Fibroblast of mammary gland (primary cell): ENCODE measurements at regions not wholly inside any gene's neighbourhood (a gene's known extent, or its start where the extent isn't known, plus 50 kb on each side); places are given as distances from the start of the nearest gene placed in this dataset.

Experiments
- DNase-seq: peaks from one replicate; pipeline ENCODE4 v3.0.0-alpha.2; 2010; ENCODE audit warnings: low read depth
- H3K4me3 ChIP-seq: 2 replicates; pipeline ENCODE4 v1.5.1; 2011; ENCODE audit warnings: low read depth, mild to moderate bottlenecking, low read length, moderate library complexity; ENCODE audit not compliant: control insufficient read depth
- TF ChIP-seq, protein P1 (sequence below): conservative IDR thresholded peaks from 2 replicates; pipeline ENCODE4 v1.5.1; 2011; ENCODE audit warnings: low read depth, low read length, inconsistent platforms; ENCODE audit not compliant: control insufficient read depth, insufficient read depth

- no peak overlapping the region for H3K4me3 ChIP-seq
- TF ChIP-seq, protein P1, sequence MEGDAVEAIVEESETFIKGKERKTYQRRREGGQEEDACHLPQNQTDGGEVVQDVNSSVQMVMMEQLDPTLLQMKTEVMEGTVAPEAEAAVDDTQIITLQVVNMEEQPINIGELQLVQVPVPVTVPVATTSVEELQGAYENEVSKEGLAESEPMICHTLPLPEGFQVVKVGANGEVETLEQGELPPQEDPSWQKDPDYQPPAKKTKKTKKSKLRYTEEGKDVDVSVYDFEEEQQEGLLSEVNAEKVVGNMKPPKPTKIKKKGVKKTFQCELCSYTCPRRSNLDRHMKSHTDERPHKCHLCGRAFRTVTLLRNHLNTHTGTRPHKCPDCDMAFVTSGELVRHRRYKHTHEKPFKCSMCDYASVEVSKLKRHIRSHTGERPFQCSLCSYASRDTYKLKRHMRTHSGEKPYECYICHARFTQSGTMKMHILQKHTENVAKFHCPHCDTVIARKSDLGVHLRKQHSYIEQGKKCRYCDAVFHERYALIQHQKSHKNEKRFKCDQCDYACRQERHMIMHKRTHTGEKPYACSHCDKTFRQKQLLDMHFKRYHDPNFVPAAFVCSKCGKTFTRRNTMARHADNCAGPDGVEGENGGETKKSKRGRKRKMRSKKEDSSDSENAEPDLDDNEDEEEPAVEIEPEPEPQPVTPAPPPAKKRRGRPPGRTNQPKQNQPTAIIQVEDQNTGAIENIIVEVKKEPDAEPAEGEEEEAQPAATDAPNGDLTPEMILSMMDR: no peak
Measured at GRCh38 chr13:88925954-88926353, 1254.8 kb downstream of the SLITRK5 start.

DNA sequence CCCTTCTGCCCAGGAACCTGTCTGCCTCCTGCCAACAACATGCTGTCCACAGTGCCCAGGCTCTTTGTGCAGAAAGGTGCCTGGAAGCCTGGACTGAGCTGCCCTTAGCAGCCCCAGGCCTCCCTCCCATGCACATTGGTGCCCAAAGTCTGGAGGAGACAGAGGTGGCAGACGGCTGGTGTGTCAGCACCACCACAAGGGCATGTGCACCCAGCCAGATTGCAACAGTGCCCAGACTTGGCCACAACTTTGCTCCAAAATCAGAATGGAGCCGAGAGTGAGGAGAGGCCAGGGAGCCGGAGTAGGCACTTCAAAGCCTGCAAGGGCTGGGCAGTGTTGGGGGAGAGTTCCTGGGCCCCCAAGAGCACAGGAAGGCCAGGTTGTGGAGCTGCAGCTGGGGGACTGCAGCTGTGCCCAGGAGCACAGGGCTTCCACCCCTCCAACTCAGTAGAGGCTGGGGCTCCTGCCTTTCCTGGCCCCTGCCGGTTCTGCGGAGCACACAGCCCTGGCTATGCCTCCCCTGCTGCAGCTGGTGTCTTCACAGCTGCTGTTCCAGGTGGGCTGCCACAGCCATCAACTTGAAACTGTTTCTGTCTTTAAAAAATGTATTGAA, 1255.8 kb downstream of the SLITRK5 start:
- no peak for DNase-seq
- TF ChIP-seq, protein P1: no peak
- no peak overlapping the region for H3K4me3 ChIP-seq

More at GRCh38 chr13:88925954-88926353, 1254.8 kb downstream of the SLITRK5 start:
- DNase-seq: no peak

DNA sequence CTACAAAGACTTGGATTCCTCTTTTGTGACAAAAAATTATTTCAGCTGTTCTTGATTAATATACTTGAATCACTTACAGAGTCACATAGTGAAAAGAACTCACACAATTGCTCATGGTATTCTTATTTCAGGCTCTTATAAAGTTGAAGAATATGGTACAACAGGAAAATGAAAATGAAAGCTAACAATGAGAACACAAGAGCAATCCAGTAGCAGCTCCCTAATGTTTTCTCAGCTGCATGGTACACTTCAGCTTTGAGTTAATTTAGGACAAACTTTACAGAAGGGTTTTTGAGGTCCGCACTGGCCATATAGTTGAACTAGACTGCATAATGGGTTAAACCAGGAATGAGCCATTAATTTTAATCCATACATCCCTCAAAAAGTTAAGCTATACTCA, 1261.8 kb downstream of the SLITRK5 start:
- TF ChIP-seq, protein P1: no peak
- H3K4me3 ChIP-seq: no peak overlapping the region
- no peak for DNase-seq

- no peak overlapping the region for H3K4me3 ChIP-seq
- TF ChIP-seq, protein P1: no peak
- no peak for DNase-seq
Measured at GRCh38 chr13:88937384-88937783, 1266.2 kb downstream of the SLITRK5 start.

- TF ChIP-seq, protein P1: no peak
- no peak for DNase-seq
- H3K4me3 ChIP-seq: no peak overlapping the region
Measured at GRCh38 chr13:88945793-88946192, 1274.6 kb downstream of the SLITRK5 start.

DNA sequence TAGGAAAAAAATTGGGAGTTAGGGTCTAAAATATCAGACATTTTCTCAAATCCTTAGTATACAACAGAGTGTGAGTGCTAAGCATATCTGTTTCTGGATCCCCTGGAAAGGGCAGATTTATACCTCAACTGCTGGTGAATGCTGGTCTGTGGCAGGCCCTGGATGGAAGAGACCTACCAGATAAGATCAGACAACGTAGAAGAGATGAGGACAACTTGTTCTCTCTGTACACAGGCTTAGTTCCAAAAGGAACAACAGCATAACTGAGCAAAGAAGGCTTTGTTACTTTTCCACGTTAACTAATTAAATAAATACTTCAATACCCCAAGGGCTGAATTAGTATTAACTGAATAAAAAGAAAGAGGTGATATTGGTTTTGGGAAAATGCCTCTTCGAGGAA, 1277.3 kb downstream of the SLITRK5 start:
- no peak for DNase-seq
- TF ChIP-seq, protein P1: no peak
- no peak overlapping the region for H3K4me3 ChIP-seq

GRCh38 chr13:88958821-88959220, 1287.7 kb downstream of the SLITRK5 start:
- H3K4me3 ChIP-seq: no peak overlapping the region
- no peak for DNase-seq
- TF ChIP-seq, protein P1: no peak
